Activated CD4-positive, alpha-beta T cell treated with anti-CD3 and anti-CD28 coated beads, Interleukin-2, amount 10 ng/mL, durations not matched to agents 24 days and 14 days (primary cell): ENCODE measurements at regions not wholly inside any gene's neighbourhood (a gene's known extent, or its start where the extent isn't known, plus 50 kb on each side); places are given as distances from the start of the nearest gene placed in this dataset.
"Not testable (repeated sequence)": the region's sequence is repeated elsewhere in the genome, so short reads cannot be mapped to it uniquely, and the experiment has no call there.

Experiments used
- DNase-seq: peaks from one replicate; pipeline ENCODE4 v3.0.0; 2022
- H3K27ac Mint-ChIP-seq: one replicate; pipeline ENCODE4 v1.8.0; 2022; ENCODE audit warnings: mild to moderate bottlenecking, mixed read lengths
- H3K27me3 Mint-ChIP-seq: one replicate; pipeline ENCODE4 v1.8.0; 2022; ENCODE audit warnings: mixed read lengths
- H3K36me3 Mint-ChIP-seq: one replicate; pipeline ENCODE4 v1.8.0; 2022; ENCODE audit warnings: low read depth, mild to moderate bottlenecking, mixed read lengths
- H3K4me1 Mint-ChIP-seq: one replicate; pipeline ENCODE4 v1.8.0; 2021; ENCODE audit warnings: mixed read lengths
- H3K4me3 Mint-ChIP-seq: one replicate; pipeline ENCODE4 v1.8.0; 2022; ENCODE audit warnings: mild to moderate bottlenecking, moderate library complexity, mixed read lengths
- H3K9me3 Mint-ChIP-seq: one replicate; pipeline ENCODE4 v1.8.0; 2021; ENCODE audit warnings: mixed read lengths
- intact Hi-C: fragments of 100-400 bp; cut with micrococcal nuclease; formaldehyde crosslinking; loops from one replicate; pipeline ENCODE4 v1.15.1; 2023

DNA sequence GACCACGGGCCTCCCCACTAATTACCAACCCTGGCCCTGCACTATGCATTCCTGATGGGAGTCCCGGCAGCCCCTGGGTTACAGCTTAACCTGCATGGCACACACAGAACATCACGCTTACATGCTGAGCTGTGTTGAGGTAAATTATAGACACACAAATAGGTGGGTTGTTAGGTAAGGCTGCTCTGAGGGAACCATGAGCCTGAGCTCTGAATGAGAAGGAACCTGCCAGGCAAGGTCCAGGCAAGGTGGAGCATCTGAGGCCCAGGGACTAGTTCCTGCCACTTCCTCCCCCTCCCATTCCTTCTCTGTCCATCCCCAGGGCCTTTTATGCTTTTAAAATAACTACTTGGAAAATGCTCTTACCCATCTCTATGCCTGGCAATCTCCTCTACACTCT is 82.7 kb upstream of the ESRRB start:
- Mint-ChIP-seq H3K27me3 (peaks cover 2% of the 10 kb centered on the region), H3K9me3 (no peaks in the 10 kb centered on the region), H3K36me3 (no peaks in the 10 kb centered on the region), H3K4me3 (no peak overlapping the region), H3K27ac (no peak overlapping the region), H3K4me1 (no peaks in the 10 kb centered on the region)
- intact Hi-C loops: no loop called here
- no peak for DNase-seq

DNA sequence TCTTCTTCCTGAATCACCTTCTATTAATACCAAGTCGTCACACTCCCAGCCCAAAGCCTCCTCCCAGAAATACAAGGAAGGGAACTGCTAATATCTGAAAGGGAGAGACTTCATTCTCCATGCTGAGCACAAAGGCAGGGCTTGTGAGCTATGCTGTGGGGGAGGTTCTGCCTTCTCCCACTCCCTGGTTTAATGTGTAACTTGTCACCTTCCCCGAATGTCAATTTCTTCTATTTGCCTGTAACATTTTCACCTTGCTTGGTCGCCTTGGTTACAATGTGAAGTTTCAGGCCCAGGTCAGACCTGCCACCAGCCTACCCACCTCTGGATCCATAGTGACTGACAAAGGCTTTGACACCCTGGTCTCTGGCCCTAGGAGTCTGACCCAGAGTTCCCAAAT is 82.0 kb upstream of the ESRRB start:
- Mint-ChIP-seq H3K4me1 (no peaks in the 10 kb centered on the region), H3K27me3 (peaks cover 2% of the 10 kb centered on the region), H3K4me3 (no peak overlapping the region), H3K36me3 (no peaks in the 10 kb centered on the region), H3K9me3 (no peaks in the 10 kb centered on the region), H3K27ac (no peak overlapping the region)
- DNase-seq: no peak
- intact Hi-C loops: no loop called here

DNA sequence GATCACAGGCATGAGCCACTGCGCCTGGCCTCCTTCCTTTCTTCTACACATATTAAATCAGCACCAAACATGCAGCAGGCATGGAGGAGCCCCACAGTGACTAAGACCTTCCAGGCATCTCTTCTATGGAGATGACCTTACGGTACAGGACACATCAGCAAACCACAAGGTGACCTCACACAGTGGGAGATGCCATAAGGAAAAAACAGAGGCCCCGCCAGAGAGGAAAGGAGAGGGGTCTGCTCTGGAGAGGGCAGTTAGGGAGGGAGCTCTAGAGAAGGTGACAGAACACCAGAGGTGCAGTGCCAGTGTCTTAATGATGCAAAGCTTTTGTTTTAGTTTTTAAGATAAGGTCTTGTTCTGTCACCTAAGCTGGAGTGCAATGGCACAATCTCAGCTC is 81.1 kb upstream of the ESRRB start:
- Mint-ChIP-seq H3K27me3 (peaks cover 2% of the 10 kb centered on the region), H3K36me3 (no peaks in the 10 kb centered on the region), H3K9me3 (no peaks in the 10 kb centered on the region), H3K27ac (no peak overlapping the region), H3K4me1 (no peaks in the 10 kb centered on the region), H3K4me3 (no peak overlapping the region)
- DNase-seq: no peak
- intact Hi-C loops: no loop called here

DNA sequence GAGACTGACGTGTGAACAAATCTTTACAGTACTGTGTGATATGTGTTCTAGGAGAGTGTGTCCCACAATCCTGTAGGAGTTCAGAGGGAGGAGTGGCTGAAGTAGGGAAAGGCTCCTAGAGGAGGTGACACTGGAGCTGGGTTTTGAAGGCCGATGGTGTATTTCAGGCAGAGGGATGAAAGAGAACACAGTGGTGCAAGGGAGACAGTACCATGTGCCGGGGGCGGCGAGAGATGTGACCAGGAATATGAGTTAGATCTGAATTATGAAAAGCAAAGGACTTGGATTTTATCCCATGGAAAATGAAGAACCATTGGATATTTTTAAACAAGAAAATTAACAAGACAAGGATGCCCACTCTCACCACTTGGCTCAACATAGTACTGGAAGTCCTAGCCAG is 77.0 kb upstream of the ESRRB start:
- Mint-ChIP-seq H3K27me3 (peaks cover 10% of the 10 kb centered on the region), H3K4me3 (no peak overlapping the region), H3K4me1 (no peaks in the 10 kb centered on the region), H3K27ac (no peak overlapping the region), H3K36me3 (no peaks in the 10 kb centered on the region), H3K9me3 (no peaks in the 10 kb centered on the region)
- no peak for DNase-seq
- intact Hi-C loops: no loop called here

DNA sequence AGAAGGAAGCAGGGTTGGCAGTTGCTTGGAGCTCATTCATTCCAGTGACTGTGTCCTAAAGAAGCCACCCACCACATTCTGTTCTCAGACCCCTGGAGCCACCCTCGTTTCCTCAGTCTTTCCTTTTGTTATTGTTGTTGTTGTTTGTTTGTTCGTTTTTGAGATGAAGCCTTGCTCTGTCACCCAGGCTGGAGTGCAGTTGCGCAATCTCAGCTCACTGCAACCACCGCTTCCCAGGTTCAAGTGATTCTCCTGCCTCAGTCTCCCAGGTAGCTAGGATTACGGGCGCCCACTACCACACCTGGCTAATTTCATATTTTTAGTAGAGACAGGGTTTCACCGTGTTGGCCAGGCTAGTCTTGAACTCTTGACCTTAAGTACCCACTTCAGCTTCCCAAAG is 72.7 kb upstream of the ESRRB start:
- H3K4me3 Mint-ChIP-seq, H3K36me3 Mint-ChIP-seq, H3K9me3 Mint-ChIP-seq, intact Hi-C loops, H3K27ac Mint-ChIP-seq, H3K4me1 Mint-ChIP-seq, DNase-seq: not testable (repeated sequence)
- H3K27me3 Mint-ChIP-seq: peaks cover 11% of the 10 kb centered on the region

DNA sequence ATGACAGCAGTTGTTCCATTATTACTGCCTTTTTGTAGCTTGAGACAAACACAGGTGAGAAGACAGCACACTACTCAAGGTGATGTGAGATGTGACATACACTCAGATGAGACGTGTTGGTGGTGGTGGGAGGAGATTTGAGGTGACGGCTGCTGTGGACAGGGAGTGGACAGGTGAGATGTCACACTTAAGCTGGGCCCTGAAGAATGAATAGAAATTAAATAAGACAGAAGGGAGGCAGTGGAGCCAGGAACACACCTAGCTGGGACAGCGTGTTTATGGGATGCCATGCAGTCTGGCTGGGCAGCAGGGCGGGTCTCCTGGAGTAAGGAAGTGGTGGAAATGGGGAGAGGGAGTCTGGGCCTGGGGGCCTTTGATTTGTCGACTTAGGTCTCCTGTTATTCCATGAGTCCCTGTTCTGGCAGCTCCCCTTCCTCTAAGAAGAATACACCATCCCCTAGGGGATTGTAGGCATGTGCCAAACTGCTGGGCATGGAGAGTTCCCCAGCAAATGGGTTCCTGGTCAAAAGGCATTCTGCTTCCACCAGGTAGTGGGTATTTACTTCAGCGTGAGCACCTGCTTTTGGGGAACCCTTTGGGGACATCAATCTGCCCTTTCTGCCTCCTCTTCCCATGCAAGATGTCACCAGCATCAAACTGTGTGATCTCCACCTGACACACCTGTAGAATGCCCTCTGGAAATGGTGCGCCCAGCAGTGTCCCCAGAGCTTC is 71.2 kb upstream of the ESRRB start:
- H3K4me3 Mint-ChIP-seq: no peak overlapping the region
- no peaks in the 10 kb centered on the region for H3K9me3 Mint-ChIP-seq
- H3K4me1 Mint-ChIP-seq: no peaks in the 10 kb centered on the region
- no peak overlapping the region for H3K27ac Mint-ChIP-seq
- H3K27me3 Mint-ChIP-seq: peaks cover 21% of the 10 kb centered on the region
- DNase-seq: no peak
- intact Hi-C loops: no loop called here
- no peaks in the 10 kb centered on the region for H3K36me3 Mint-ChIP-seq

DNA sequence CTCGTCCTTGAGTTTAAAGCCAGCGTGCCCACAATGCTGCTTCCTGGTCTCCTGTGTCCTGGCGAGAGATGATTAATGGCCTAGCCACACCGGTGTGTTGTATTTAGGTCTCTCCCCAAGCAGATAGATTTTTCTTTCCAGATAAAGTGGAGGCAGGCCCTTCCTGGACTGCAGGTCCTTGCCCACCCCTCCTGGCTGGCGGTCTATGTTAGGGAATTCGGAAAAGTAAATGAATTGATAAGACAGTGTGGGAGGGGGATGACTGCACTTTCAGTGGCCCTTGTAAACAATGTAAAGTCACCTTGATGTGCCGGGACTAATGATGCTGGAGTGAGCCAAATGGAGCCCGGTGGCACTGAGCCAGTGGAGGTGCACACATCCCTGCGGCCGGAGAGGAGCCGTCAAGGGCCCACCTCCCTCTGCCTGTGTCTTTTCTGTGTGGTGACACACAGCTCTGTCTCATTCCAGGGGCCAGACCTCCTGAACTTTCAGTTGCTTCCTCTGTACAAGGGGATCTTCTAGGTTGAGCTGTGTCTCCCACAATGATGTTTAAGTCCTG is 70.6 kb upstream of the ESRRB start:
- no peak for DNase-seq
- no peak overlapping the region for H3K27ac Mint-ChIP-seq
- H3K4me3 Mint-ChIP-seq: no peak overlapping the region
- no peaks in the 10 kb centered on the region for H3K36me3 Mint-ChIP-seq
- peaks cover 25% of the 10 kb centered on the region for H3K27me3 Mint-ChIP-seq
- no peaks in the 10 kb centered on the region for H3K4me1 Mint-ChIP-seq
- intact Hi-C loops: no loop called here
- H3K9me3 Mint-ChIP-seq: no peaks in the 10 kb centered on the region

DNA sequence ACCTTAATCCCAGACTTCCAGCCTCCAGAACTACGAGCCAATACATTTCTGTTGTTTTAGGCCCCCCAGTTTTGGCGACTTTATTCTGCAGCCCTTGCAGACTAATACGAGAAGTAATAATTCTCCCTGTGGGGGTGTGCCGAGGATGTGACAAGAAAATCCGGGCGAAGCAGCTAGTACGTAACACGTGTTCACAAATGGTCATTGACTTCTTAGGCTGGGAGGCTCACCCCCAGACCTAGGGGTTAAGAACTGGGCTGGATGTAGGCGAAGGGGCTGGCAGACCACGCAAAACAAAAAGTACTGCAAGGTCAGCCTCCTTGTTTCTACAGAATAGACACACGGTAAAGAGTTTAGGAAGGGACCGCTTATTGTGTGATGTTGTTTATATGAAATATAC is 69.8 kb upstream of the ESRRB start:
- no peak for DNase-seq
- intact Hi-C loops: no loop called here
- H3K27ac Mint-ChIP-seq: no peak overlapping the region
- H3K9me3 Mint-ChIP-seq: no peaks in the 10 kb centered on the region
- peaks cover 31% of the 10 kb centered on the region for H3K27me3 Mint-ChIP-seq
- H3K4me1 Mint-ChIP-seq: no peaks in the 10 kb centered on the region
- no peaks in the 10 kb centered on the region for H3K36me3 Mint-ChIP-seq
- H3K4me3 Mint-ChIP-seq: no peak overlapping the region

DNA sequence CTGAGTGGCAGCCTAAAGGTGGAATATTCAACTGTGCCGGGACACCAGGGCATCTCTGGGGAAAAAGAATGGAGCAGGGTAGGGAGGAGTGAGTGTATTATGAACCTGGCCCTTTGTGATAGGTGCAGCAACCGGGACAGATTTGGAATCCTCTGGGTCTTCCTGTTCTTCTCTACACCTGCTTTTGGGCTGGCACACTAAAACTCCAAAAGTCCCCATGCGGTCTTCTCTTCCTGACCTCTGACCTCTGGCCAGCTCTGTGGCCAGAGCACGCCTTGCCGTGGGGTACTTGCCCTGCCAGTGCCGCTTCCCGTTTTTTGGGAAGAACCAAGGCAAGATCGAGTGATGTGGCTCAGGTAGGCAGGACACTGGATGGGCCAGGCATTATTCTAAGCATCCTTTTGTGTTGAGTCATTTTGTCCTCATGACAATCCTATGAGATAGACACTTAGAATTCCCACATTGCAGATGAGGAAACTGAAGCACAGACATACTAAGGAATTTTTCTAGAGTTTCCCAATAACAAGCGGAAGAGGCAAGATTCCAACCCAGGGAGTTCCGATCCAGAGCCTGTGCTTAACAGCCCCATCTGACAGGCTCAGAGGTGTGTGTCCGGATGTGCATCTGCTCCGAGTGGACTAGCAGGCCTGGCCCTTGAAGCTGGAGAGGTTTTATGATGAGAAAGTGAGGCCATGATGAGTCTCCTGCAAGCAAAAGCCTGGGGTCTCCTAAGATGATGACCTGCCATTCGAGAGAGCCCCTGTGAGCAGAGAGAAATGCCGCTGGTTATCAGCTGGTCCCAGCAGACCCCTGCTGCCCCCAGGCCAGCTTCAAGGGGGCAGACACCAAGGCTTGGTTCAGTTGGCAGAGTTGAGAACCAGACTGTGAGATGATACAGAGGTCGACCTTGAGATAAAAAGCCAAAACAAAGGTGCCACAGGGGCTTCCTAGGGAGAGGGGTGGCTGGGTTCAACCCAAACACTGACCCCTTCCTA is 67.9 kb upstream of the ESRRB start:
- H3K36me3 Mint-ChIP-seq: no peaks in the 10 kb centered on the region
- no peak overlapping the region for H3K27ac Mint-ChIP-seq
- intact Hi-C loops: no loop called here
- DNase-seq: no peak
- H3K4me3 Mint-ChIP-seq: no peak overlapping the region
- H3K4me1 Mint-ChIP-seq: no peaks in the 10 kb centered on the region
- no peaks in the 10 kb centered on the region for H3K9me3 Mint-ChIP-seq
- peaks cover 41% of the 10 kb centered on the region for H3K27me3 Mint-ChIP-seq

DNA sequence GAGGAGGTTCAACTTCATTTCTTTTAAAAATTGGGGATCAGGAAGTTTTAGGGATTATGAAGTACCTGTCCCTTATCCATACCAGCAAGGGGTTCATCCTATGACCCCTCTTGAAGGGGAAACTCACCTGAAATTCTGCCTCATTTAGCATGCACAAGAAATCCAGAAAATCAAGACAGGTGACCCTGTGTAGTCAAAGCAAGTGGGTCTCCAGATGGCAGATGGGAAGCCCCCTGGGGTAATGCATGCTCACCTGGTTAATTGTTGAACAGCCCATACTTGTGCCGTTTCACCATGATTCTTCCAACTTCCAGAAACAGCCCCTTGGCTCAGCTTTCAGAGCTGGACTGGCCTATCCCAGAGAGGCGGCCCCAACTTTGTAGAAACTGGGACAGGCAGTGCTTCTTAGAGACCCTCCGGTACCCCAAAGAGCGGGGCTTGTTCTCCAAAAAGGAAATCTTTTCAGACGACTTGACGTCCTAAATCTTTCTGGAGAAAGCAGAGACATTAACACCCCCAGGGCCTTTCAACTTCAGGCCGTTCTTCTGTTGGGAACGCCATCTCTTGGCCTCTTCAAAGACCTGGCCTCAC is 66.3 kb upstream of the ESRRB start:
- no peaks in the 10 kb centered on the region for H3K4me1 Mint-ChIP-seq
- intact Hi-C loops: no loop called here
- no peak overlapping the region for H3K4me3 Mint-ChIP-seq
- H3K36me3 Mint-ChIP-seq: no peaks in the 10 kb centered on the region
- no peak for DNase-seq
- H3K27ac Mint-ChIP-seq: no peak overlapping the region
- peaks cover 47% of the 10 kb centered on the region for H3K27me3 Mint-ChIP-seq
- H3K9me3 Mint-ChIP-seq: no peaks in the 10 kb centered on the region

DNA sequence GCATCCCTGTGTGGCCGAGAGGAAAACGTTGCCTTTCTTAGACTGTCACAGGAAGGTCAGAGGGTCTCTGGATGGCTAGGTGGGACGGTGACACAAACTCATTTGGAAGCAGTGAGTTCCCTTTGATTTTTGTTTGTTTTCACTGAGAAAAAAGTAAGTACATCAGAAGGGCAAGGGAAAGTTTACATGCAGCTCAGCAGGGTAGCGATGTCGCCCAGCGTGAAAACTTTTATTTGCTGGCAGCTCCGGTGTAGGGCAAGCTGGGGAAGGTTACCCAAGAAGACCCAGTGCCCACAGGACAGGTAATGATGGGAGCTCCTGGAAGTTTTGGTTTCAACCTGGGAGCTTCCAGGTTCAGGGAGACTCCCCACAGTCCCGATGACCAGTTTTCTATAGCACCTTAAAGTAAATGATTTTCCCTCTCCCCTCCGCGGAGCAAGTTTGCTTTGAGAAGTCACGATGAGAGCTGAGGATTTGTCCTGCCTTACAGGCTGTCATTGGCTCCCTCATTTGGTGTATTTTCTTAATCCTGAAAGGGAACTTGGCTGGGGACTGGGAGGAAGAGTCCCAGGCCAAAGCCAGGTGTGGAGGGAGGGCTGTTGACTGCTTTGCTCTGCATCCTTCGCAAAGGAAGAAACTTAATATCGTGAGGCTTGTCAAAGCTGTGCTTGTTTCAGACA is 64.7 kb upstream of the ESRRB start:
- no peak overlapping the region for H3K27ac Mint-ChIP-seq
- peaks cover 50% of the 10 kb centered on the region for H3K27me3 Mint-ChIP-seq
- no peaks in the 10 kb centered on the region for H3K36me3 Mint-ChIP-seq

DNA sequence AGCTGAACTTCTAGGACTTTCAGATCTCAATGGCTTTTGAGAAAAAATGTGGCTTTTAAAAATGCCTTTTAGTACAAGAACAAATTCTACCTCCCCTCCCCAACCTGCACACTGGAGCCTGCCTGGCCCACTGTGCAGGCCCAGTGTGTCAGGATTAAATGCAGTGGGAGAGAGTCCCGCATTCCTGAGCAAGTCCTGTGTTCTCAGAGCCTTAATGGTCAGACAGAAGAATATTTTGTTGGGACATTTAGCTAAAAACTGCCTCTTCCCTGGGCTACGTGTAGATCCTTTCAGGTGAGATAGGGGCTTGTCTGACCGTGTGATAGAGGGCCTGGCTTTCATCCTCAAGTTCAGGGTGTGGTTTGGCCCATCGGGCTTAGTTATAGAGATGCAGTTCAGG is 63.1 kb upstream of the ESRRB start:
- H3K27ac Mint-ChIP-seq: no peak overlapping the region
- H3K9me3 Mint-ChIP-seq: no peaks in the 10 kb centered on the region
- H3K4me1 Mint-ChIP-seq: no peaks in the 10 kb centered on the region
- no peak overlapping the region for H3K4me3 Mint-ChIP-seq
- H3K36me3 Mint-ChIP-seq: no peaks in the 10 kb centered on the region
- intact Hi-C loops: no loop called here
- DNase-seq: no peak
- H3K27me3 Mint-ChIP-seq: peaks cover 51% of the 10 kb centered on the region

More for the DNA sequence above, 64.7 kb upstream of the ESRRB start:
- intact Hi-C loops: no loop called here
- no peak for DNase-seq
- H3K9me3 Mint-ChIP-seq: no peaks in the 10 kb centered on the region
- no peak overlapping the region for H3K4me3 Mint-ChIP-seq
- no peaks in the 10 kb centered on the region for H3K4me1 Mint-ChIP-seq

DNA sequence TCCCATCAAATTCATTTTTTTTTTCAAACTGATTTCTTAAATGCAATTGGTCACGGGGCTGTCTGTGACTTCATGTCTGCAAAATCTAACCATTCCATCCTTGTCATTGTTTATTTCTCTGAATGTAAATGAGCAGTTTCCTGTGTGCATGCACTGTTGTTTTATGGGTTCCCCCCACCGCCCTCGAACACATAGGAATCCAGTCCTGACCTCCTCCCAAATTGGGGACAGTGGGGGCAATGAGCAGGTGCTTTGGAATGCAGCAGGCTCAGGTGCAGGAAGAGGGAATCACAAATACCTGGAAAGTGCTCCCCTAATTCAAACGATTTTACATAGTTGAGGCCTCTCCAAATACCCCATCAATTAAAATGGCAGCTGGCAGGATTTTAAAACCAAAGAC is 62.6 kb upstream of the ESRRB start:
- Mint-ChIP-seq H3K27ac (no peak overlapping the region), H3K4me1 (no peaks in the 10 kb centered on the region), H3K9me3 (no peaks in the 10 kb centered on the region), H3K27me3 (peaks cover 49% of the 10 kb centered on the region), H3K4me3 (no peak overlapping the region), H3K36me3 (no peaks in the 10 kb centered on the region)
- no peak for DNase-seq
- intact Hi-C loops: no loop called here
